GM23338 (cell line): ENCODE measurements at regions not wholly inside any gene's neighbourhood (a gene's known extent, or its start where the extent isn't known, plus 50 kb on each side); places are given as distances from the start of the nearest gene placed in this dataset.

Experiments used
- ATAC-seq: fragments of 200-7000 bp; cut with Tn5 transposase; 3 replicates; pipeline ENCODE4 v1.9.1; 2020
- DNase-seq: peaks from one replicate; pipeline ENCODE4 v3.0.0-alpha.2; 2015; ENCODE audit warnings: low spot score
- H2AFZ ChIP-seq: fragments of 200-600 bp; sonication (generic); 2 replicates; pipeline ENCODE4 v1.8.0; 2016; ENCODE audit warnings: antibody characterized with exemption, mild to moderate bottlenecking, moderate library complexity
- H3F3A ChIP-seq: fragments of 200-600 bp; sonication (generic); replicated peaks from 2 replicates; pipeline ENCODE4 v1.8.0; 2017; ENCODE audit warnings: antibody characterized with exemption, mixed run types, low read depth
- H3K27ac ChIP-seq: fragments of 200-600 bp; sonication (generic); 2 replicates; pipeline ENCODE4 v1.6.1; 2016; ENCODE audit warnings: low read depth
- H3K27me3 ChIP-seq: fragments of 200-600 bp; sonication (generic); 2 replicates; pipeline ENCODE4 v1.8.0; 2016; ENCODE audit warnings: mild to moderate bottlenecking, mixed run types, moderate library complexity; ENCODE audit not compliant: insufficient read depth
- H3K36me3 ChIP-seq: fragments of 200-600 bp; sonication (generic); 2 replicates; pipeline ENCODE4 v1.8.0; 2016; ENCODE audit warnings: mild to moderate bottlenecking; ENCODE audit not compliant: insufficient read depth
- H3K4me1 ChIP-seq: fragments of 200-600 bp; sonication (generic); 2 replicates; pipeline ENCODE4 v1.8.0; 2016; ENCODE audit warnings: mild to moderate bottlenecking, moderate library complexity; ENCODE audit not compliant: insufficient read depth
- H3K4me2 ChIP-seq: fragments of 200-600 bp; sonication (generic); 2 replicates; pipeline ENCODE4 v1.7.1; 2017; ENCODE audit warnings: mixed run types
- H3K4me3 ChIP-seq: fragments of 200-600 bp; sonication (generic); 2 replicates; pipeline ENCODE4 v1.6.1; 2016; ENCODE audit warnings: mixed run types
- H3K79me2 ChIP-seq: fragments of 200-600 bp; sonication (generic); replicated peaks from 2 replicates; pipeline ENCODE4 v1.8.0; 2017; ENCODE audit warnings: mild to moderate bottlenecking; ENCODE audit not compliant: insufficient read depth
- H3K9me2 ChIP-seq: fragments of 200-600 bp; sonication (generic); 2 replicates; pipeline ENCODE4 v1.8.0; 2017; ENCODE audit not compliant: insufficient read depth
- H4K20me1 ChIP-seq: fragments of 200-600 bp; sonication (generic); replicated peaks from 2 replicates; pipeline ENCODE4 v1.8.0; 2017; ENCODE audit warnings: mild to moderate bottlenecking; ENCODE audit not compliant: insufficient read depth
- H3K27ac Mint-ChIP-seq: 2 replicates; pipeline ENCODE4 v1.8.0; 2020; ENCODE audit warnings: inconsistent platforms, mild to moderate bottlenecking, moderate library complexity, mixed read lengths
- H3K27me3 Mint-ChIP-seq: 3 replicates; pipeline ENCODE4 v1.8.0; 2022; ENCODE audit warnings: low read depth, mild to moderate bottlenecking, moderate library complexity, mixed read lengths, inconsistent platforms; ENCODE audit not compliant: insufficient read depth, poor library complexity
- H3K36me3 Mint-ChIP-seq: 3 replicates; pipeline ENCODE4 v1.8.0; 2021; ENCODE audit warnings: low read depth, mild to moderate bottlenecking, inconsistent platforms, moderate library complexity, mixed read lengths
- H3K4me1 Mint-ChIP-seq: 3 replicates; pipeline ENCODE4 v1.8.0; 2020; ENCODE audit warnings: mild to moderate bottlenecking, inconsistent platforms, mixed read lengths
- H3K4me3 Mint-ChIP-seq: 3 replicates; pipeline ENCODE4 v1.8.0; 2021; ENCODE audit warnings: moderate library complexity, mild to moderate bottlenecking, inconsistent platforms, mixed read lengths
- H3K9me3 Mint-ChIP-seq: 3 replicates; pipeline ENCODE4 v1.8.0; 2020; ENCODE audit warnings: moderate library complexity, mild to moderate bottlenecking, inconsistent platforms, mixed read lengths
- CREB1 ChIP-seq: fragments of 250-450 bp; sonication (Bioruptor Pico); IDR thresholded peaks from 2 replicates; pipeline ENCODE4 v1.5.0; 2020; ENCODE audit warnings: low read depth, mild to moderate bottlenecking, moderate library complexity
- ETS1 ChIP-seq: IDR thresholded peaks from 2 replicates; pipeline ENCODE4 v1.6.1; 2016; ENCODE audit warnings: antibody characterized with exemption
- EZH2 ChIP-seq: fragments of 200-600 bp; sonication (generic); IDR thresholded peaks from one replicate; pipeline ENCODE4 v1.8.0; 2017; ENCODE audit warnings: antibody characterized with exemption, mild to moderate bottlenecking, low read depth; ENCODE audit not compliant: unreplicated experiment
- JUNB ChIP-seq: IDR thresholded peaks from one replicate; pipeline ENCODE4 v1.6.1; 2016; ENCODE audit warnings: antibody characterized with exemption; ENCODE audit not compliant: unreplicated experiment
- NANOG ChIP-seq: IDR thresholded peaks from 2 replicates; pipeline ENCODE4 v1.6.1; 2016; ENCODE audit warnings: antibody characterized with exemption, borderline replicate concordance
- ZNF331 ChIP-seq: fragments of 250-450 bp; sonication (Bioruptor Pico); IDR thresholded peaks from 2 replicates; pipeline ENCODE4 v1.5.0; 2020; ENCODE audit warnings: low read depth, mild to moderate bottlenecking, moderate library complexity
- ZNF462 ChIP-seq: fragments of 250-450 bp; sonication (Bioruptor Pico); IDR thresholded peaks from 2 replicates; pipeline ENCODE4 v1.5.0; 2020; ENCODE audit warnings: mild to moderate bottlenecking, moderate library complexity

- TF ChIP-seq ZNF462, result no peak
- no peak for TF ChIP-seq NANOG
- no peak for TF ChIP-seq JUNB
- TF ChIP-seq CREB1, result no peak
Measured at GRCh38 chr12:58441483-58441882, 478.8 kb downstream of the LRIG3 start (continued).

- Histone ChIP-seq H3K9me2 (no peaks in the 10 kb centered on the region), H3K27me3 (no peaks in the 10 kb centered on the region), H3F3A (no peaks in the 10 kb centered on the region), H3K4me1 (no peaks in the 10 kb centered on the region), H3K36me3 (no peaks in the 10 kb centered on the region), H3K4me2 (no peak overlapping the region), H2AFZ (no peak overlapping the region), H3K4me3 (no peak overlapping the region), H3K79me2 (no peaks in the 10 kb centered on the region), H3K27ac (no peak overlapping the region), H4K20me1 (no peaks in the 10 kb centered on the region)
- peak; percentile 90 for ATAC-seq
- no peak overlapping the region for H3K27ac Mint-ChIP-seq
- no peaks in the 10 kb centered on the region for H3K27me3 Mint-ChIP-seq
- H3K4me3 Mint-ChIP-seq, result no peak overlapping the region
- peaks cover 5% of the 10 kb centered on the region; the same call in 1 of the 3 replicates for H3K4me1 Mint-ChIP-seq
- peak; percentile 73 for DNase-seq
- no peaks in the 10 kb centered on the region for H3K9me3 Mint-ChIP-seq
- H3K36me3 Mint-ChIP-seq, result no peaks in the 10 kb centered on the region; the same call in 2 of the 3 replicates
- TF ChIP-seq ZNF331 (CRISPR knock-in tag) (no peak), EZH2 (no peak), ZNF462 (no peak), ETS1 (no peak)
Measured at GRCh38 chr12:58443273-58443980, 476.9 kb downstream of the LRIG3 start.
